Lung (tissue), 11 donors: ENCODE measurements at regions not wholly inside any gene's neighbourhood (a gene's known extent, or its start where the extent isn't known, plus 50 kb on each side); places are given as distances from the start of the nearest gene placed in this dataset.
"Not testable (repeated sequence)": the region's sequence is repeated elsewhere in the genome, so short reads cannot be mapped to it uniquely, and the experiment has no call there.

Source experiments
- ATAC-seq: fragments of 200-7000 bp; cut with Tn5 transposase; one replicate; pipeline ENCODE4 v1.9.1; 2020; ENCODE audit warnings: moderate number of reproducible peaks; ENCODE audit not compliant: insufficient read depth, low FRiP score
- DNase-seq, 3 donors: peaks; one replicate each; pipeline ENCODE4 v3.0.0-alpha.2; 2013 to 2017
- H3K27ac ChIP-seq, 2 donors: one replicate each; pipeline ENCODE4 v1.5.1; 2013; ENCODE audit warnings: mild to moderate bottlenecking in 2 of 2, moderate library complexity in 2 of 2, control low read depth in 1 of 2, inconsistent platforms in 1 of 2, low read depth in 1 of 2, low read length in 1 of 2
- H3K27me3 ChIP-seq, 3 donors: one replicate each; pipeline ENCODE4 v1.5.1; 2013; ENCODE audit warnings: low read length in 2 of 3; ENCODE audit not compliant: control insufficient read depth in 3 of 3, insufficient read depth in 3 of 3
- H3K36me3 ChIP-seq, 4 donors: one replicate each; pipeline ENCODE4 v1.5.1; 2013; ENCODE audit warnings: low read length in 4 of 4, mild to moderate bottlenecking in 1 of 4, moderate library complexity in 1 of 4; ENCODE audit not compliant: control insufficient read depth in 4 of 4, insufficient read depth in 4 of 4
- H3K4me1 ChIP-seq, 5 donors: one replicate each; pipeline ENCODE4 v1.5.1; 2013; ENCODE audit warnings: low read length in 5 of 5, mild to moderate bottlenecking in 2 of 5, moderate library complexity in 1 of 5; ENCODE audit not compliant: control insufficient read depth in 5 of 5, insufficient read depth in 5 of 5
- H3K4me3 ChIP-seq: one replicate; pipeline ENCODE4 v1.5.1; 2013; ENCODE audit warnings: mild to moderate bottlenecking, control low read depth, moderate library complexity
- H3K9ac ChIP-seq, 2 donors: one replicate each; pipeline ENCODE4 v1.5.1; 2013; ENCODE audit warnings: low read length in 2 of 2, control low read depth in 1 of 2; ENCODE audit not compliant: insufficient read depth in 1 of 2
- H3K9me3 ChIP-seq, 4 donors: one replicate each; pipeline ENCODE4 v1.5.1; 2013; ENCODE audit warnings: low read length in 3 of 4, mild to moderate bottlenecking in 1 of 4, moderate library complexity in 1 of 4; ENCODE audit not compliant: control insufficient read depth in 4 of 4, insufficient read depth in 3 of 4
- WGBS, 2 donors: extraction: QIAGEN DNeasy Blood & Tissue Kit; methylation state at CpG; one replicate each; pipeline ENCODE4 v1.1.7; 2013; 5-methylcytosine and 5-hydroxymethylcytosine counted together
- TF ChIP-seq, protein P1 (sequence below): IDR thresholded peaks from 2 replicates; pipeline ENCODE4 v1.5.1; 2012; ENCODE audit warnings: mild to moderate bottlenecking; ENCODE audit errors: control extremely low read depth, extremely low read depth
- donor health status: control.
- donor health status: control.
- donor health status: Bipolar disorder and iron deficiency.
- donor health status: healthy.
- donor health status: DM: yes; HTN: yes; CAD: no.

DNA sequence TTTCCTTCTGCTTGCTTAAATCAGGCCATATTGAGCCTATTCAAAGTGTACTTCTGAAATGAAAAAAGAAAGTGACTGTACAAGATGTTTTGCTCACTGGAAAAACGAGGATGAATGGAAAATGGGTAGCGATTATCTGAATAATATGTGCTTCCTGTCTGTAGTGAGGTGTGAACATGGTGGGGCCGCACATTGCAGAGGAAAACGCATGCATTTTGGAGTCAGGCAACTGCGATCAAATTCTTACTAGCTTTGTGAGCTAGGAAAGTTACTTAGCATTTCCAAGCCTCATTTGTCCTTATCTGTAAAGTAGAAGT lies 73.0 kb upstream of the PRSS3 start:
- no peak for DNase-seq
- TF ChIP-seq, protein P1, sequence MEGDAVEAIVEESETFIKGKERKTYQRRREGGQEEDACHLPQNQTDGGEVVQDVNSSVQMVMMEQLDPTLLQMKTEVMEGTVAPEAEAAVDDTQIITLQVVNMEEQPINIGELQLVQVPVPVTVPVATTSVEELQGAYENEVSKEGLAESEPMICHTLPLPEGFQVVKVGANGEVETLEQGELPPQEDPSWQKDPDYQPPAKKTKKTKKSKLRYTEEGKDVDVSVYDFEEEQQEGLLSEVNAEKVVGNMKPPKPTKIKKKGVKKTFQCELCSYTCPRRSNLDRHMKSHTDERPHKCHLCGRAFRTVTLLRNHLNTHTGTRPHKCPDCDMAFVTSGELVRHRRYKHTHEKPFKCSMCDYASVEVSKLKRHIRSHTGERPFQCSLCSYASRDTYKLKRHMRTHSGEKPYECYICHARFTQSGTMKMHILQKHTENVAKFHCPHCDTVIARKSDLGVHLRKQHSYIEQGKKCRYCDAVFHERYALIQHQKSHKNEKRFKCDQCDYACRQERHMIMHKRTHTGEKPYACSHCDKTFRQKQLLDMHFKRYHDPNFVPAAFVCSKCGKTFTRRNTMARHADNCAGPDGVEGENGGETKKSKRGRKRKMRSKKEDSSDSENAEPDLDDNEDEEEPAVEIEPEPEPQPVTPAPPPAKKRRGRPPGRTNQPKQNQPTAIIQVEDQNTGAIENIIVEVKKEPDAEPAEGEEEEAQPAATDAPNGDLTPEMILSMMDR: no peak
- Histone ChIP-seq H3K9me3 (no peaks in the 10 kb centered on the region), H3K4me3 (no peak overlapping the region), H3K27me3 (no peaks in the 10 kb centered on the region), H3K9ac (no peak overlapping the region), H3K4me1 (peaks cover 0 to 2% (median 0%) of the 10 kb centered on the region in 5 donors), H3K27ac (no peak overlapping the region), H3K36me3 (no peaks in the 10 kb centered on the region)
- 55 to 57% methylated on average over 5 of the region's 5 CpGs for WGBS, 2 donors
- ATAC-seq: no peak

DNA sequence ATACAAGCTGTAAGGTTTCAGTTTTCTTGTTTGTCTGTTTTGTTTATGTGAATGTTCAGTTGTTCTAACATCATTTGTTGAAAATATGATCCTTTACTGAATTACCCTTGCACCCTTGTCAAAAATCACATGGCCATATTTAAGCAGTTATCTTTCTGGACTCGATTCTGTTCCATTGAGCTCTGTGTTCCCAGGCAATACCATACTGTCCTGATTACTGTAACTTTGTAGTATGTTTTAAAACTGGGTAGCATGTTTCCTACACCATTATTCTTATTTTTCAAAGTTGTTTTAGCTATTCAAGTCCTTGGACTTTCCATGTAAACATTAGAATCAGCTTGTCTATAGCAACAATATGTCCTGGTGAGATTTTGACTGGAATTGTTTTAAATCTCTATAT lies 66.7 kb upstream of the PRSS3 start:
- H3K4me1 ChIP-seq: no peaks in the 10 kb centered on the region
- no peak overlapping the region for H3K9ac ChIP-seq
- H3K4me3 ChIP-seq: no peak overlapping the region
- H3K36me3 ChIP-seq: no peaks in the 10 kb centered on the region
- DNase-seq (no peak), ATAC-seq (no peak)
- H3K27me3 ChIP-seq: no peaks in the 10 kb centered on the region
- 83 to 84% methylated on average over 1 of the region's 1 CpG for WGBS, 2 donors
- TF ChIP-seq, protein P1: no peak
- H3K27ac ChIP-seq: no peak overlapping the region
- H3K9me3 ChIP-seq: no peaks in the 10 kb centered on the region

DNA sequence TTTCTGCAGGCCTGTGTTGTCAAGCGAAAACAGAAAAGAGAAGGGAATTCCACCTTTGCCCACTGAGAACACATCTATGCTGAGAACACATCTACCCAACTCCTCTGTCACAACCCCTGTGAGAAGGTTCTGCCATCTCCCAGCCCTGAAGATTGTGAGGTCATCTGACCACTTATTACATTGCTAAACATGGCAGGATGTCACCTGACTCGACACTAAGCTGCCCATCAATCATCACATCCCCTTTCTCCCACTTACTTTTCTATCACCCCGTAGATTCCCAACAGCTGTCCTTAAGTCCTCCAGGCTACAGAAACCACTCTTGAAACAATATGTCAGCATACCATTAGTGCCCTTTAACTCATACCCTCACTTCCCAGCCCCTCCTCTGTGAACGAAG lies 64.2 kb upstream of the PRSS3 start:
- DNase-seq (no peak), ATAC-seq (no peak)
- Histone ChIP-seq H3K27me3 (no peaks in the 10 kb centered on the region), H3K9me3 (no peaks in the 10 kb centered on the region), H3K27ac (no peak overlapping the region), H3K4me3 (no peak overlapping the region), H3K4me1 (no peaks in the 10 kb centered on the region), H3K36me3 (no peaks in the 10 kb centered on the region), H3K9ac (no peak overlapping the region)
- TF ChIP-seq, protein P1: no peak
- 58 to 73% methylated on average over 4 of the region's 4 CpGs for WGBS, 2 donors

DNA sequence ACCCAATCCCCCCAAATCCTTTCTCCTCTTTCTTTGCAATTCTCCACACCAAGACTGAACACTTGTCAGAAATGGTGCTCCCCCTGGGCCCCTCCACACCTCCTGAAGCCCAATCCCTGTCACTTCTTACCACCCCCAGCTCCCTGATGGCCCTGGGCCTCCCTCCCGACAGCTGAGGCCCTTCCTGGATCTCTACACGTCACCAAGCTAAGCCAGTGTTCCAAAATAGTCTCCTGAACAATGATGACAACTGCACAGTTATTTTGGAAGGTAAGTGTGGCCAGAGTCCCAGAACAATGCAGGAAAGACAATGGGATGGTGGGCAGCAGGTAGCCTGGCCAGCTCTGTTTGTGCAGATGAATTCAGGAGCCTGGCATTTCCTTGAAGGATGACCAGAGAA lies 63.7 kb upstream of the PRSS3 start:
- no peak for DNase-seq
- H3K27ac ChIP-seq: no peak overlapping the region
- ATAC-seq: no peak
- H3K36me3 ChIP-seq: no peaks in the 10 kb centered on the region
- H3K27me3 ChIP-seq: no peaks in the 10 kb centered on the region
- no peak overlapping the region for H3K4me3 ChIP-seq
- H3K9ac ChIP-seq: no peak overlapping the region
- TF ChIP-seq, protein P1: no peak
- no peaks in the 10 kb centered on the region for H3K4me1 ChIP-seq
- no peaks in the 10 kb centered on the region for H3K9me3 ChIP-seq
- WGBS, 2 donors: 85 to 98% methylated on average over 2 of the region's 2 CpGs

DNA sequence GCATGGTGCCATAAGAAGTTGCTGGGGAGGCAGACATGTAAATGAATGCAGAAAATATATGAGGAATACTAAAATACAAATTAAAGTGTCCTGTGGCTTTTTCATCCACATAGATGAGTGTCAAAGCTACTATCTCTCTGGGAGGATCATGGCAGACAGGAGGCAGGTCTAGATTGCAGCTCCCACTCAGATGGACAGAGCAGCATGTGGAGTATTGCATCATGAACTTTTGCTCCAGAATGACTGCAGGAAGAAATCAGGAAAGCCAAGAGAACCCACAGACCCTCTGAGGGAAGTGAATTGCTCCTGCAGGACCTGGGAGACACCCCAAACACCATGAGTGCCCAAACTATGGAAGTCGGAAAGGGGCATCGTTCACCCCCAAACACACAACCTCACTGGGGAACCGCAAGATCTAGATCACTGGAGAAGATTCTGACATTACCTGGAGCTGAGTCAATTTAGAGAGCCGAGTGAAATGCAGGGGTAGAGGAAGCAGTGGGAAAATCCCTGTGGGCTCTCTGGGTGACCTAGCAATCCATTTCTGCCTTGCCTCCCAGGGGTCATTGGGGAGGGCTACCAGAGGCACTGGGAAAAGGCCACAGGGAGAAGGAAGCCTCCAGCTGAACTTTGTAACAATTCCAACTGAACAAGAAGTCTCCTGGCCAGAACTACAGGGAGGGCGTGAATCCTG lies 61.0 kb upstream of the PRSS3 start:
- H3K27me3 ChIP-seq, DNase-seq, H3K9me3 ChIP-seq: not testable (repeated sequence)

More for the DNA sequence above, 61.0 kb upstream of the PRSS3 start:
- WGBS, 2 donors: 87 to 89% methylated on average over 5 of the region's 5 CpGs
- H3K27ac ChIP-seq, H3K4me1 ChIP-seq, H3K36me3 ChIP-seq, ATAC-seq, H3K9ac ChIP-seq, H3K4me3 ChIP-seq: not testable (repeated sequence)
